Mesenchymal stem cell (in vitro differentiated cells and primary cell): ENCODE measurements at regions not wholly inside any gene's neighbourhood (a gene's known extent, or its start where the extent isn't known, plus 50 kb on each side); places are given as distances from the start of the nearest gene placed in this dataset.

Experiments
- DNase-seq: peaks from one replicate; pipeline ENCODE4 v3.0.0-alpha.2; 2013
- H2AFZ ChIP-seq: one replicate; pipeline ENCODE4 v1.6.1; 2013; ENCODE audit warnings: low read depth, mild to moderate bottlenecking, control low read depth, inconsistent platforms, low read length, moderate library complexity
- H2AK5ac ChIP-seq: 2 replicates; pipeline ENCODE4 v1.6.1; 2013; ENCODE audit warnings: low read length, moderate library complexity, mild to moderate bottlenecking, inconsistent platforms; ENCODE audit not compliant: severe bottlenecking
- H2BK120ac ChIP-seq: one replicate; pipeline ENCODE4 v1.6.1; 2013; ENCODE audit warnings: low read depth, mild to moderate bottlenecking, inconsistent platforms, low read length, moderate library complexity
- H2BK12ac ChIP-seq, 2 experiments: one replicate each; pipeline ENCODE4 v1.6.1; 2013; ENCODE audit warnings: inconsistent platforms in 2 of 2, low read length in 2 of 2, mild to moderate bottlenecking in 2 of 2, moderate library complexity in 2 of 2, control low read depth in 1 of 2
- H2BK15ac ChIP-seq: one replicate; pipeline ENCODE4 v1.6.1; 2013; ENCODE audit warnings: mild to moderate bottlenecking, low read depth, inconsistent platforms; ENCODE audit not compliant: poor library complexity, severe bottlenecking
- H2BK5ac ChIP-seq: 2 replicates; pipeline ENCODE4 v1.6.1; 2013; ENCODE audit warnings: low read depth, mild to moderate bottlenecking, low read length, control low read depth, inconsistent platforms; ENCODE audit not compliant: poor library complexity, severe bottlenecking
- H3K14ac ChIP-seq, 2 experiments: one replicate each; pipeline ENCODE4 v1.6.1; 2013; ENCODE audit warnings: inconsistent platforms in 2 of 2, low read length in 2 of 2, control low read depth in 1 of 2, mild to moderate bottlenecking in 1 of 2, moderate library complexity in 1 of 2
- H3K18ac ChIP-seq, 2 experiments: one replicate each; pipeline ENCODE4 v1.6.1; 2013; ENCODE audit warnings: inconsistent platforms in 2 of 2, low read length in 2 of 2, control low read depth in 1 of 2, low read depth in 1 of 2, mild to moderate bottlenecking in 1 of 2
- H3K23ac ChIP-seq, 2 experiments: one replicate each; pipeline ENCODE4 v1.6.1; 2013; ENCODE audit warnings: inconsistent platforms in 2 of 2, low read length in 2 of 2, mild to moderate bottlenecking in 2 of 2, moderate library complexity in 2 of 2, control low read depth in 1 of 2
- H3K27ac ChIP-seq: 2 replicates; pipeline ENCODE4 v1.5.1; 2013; ENCODE audit warnings: mild to moderate bottlenecking, moderate library complexity, low read length, control low read depth, inconsistent platforms; ENCODE audit not compliant: poor library complexity, severe bottlenecking
- H3K27me3 ChIP-seq, 2 experiments: 2 replicates each; pipeline versions ENCODE4 v1.6.1 to v1.7.0; 2013; ENCODE audit warnings: low read length in 2 of 2, mild to moderate bottlenecking in 2 of 2, moderate library complexity in 2 of 2, control low read depth in 1 of 2, inconsistent platforms in 1 of 2; ENCODE audit not compliant: control insufficient read depth in 1 of 2, insufficient read depth in 1 of 2
- H3K36me3 ChIP-seq, 2 experiments: 2 replicates each; pipeline versions ENCODE4 v1.6.1 to v1.7.0; 2013; ENCODE audit warnings: low read length in 2 of 2, control low read depth in 1 of 2, inconsistent platforms in 1 of 2, low read depth in 1 of 2, mild to moderate bottlenecking in 1 of 2; ENCODE audit not compliant: insufficient read depth in 2 of 2, control insufficient read depth in 1 of 2
- H3K4ac ChIP-seq, 2 experiments: one replicate each; pipeline ENCODE4 v1.6.1; 2013; ENCODE audit warnings: inconsistent platforms in 2 of 2, low read length in 2 of 2, mild to moderate bottlenecking in 2 of 2, moderate library complexity in 2 of 2, control low read depth in 1 of 2, low read depth in 1 of 2
- H3K4me1 ChIP-seq: 2 replicates; pipeline ENCODE4 v1.6.1; 2013; ENCODE audit warnings: low read depth, low read length, control low read depth; ENCODE audit not compliant: control insufficient read depth, insufficient read depth
- H3K4me2 ChIP-seq: 2 replicates; pipeline ENCODE4 v1.6.1; 2013; ENCODE audit warnings: low read length, mild to moderate bottlenecking, inconsistent platforms; ENCODE audit not compliant: poor library complexity, severe bottlenecking
- H3K4me3 ChIP-seq, 2 experiments: 2 replicates each; pipeline versions ENCODE4 v1.5.1 to v1.7.0; 2013; ENCODE audit warnings: low read length in 2 of 2, mild to moderate bottlenecking in 2 of 2, control low read depth in 1 of 2, low read depth in 1 of 2; ENCODE audit not compliant: insufficient read depth in 1 of 2
- H3K79me1 ChIP-seq: replicated peaks from 2 replicates; pipeline ENCODE4 v1.6.1; 2013; ENCODE audit warnings: mild to moderate bottlenecking, control low read depth, low read length, inconsistent platforms; ENCODE audit not compliant: poor library complexity, severe bottlenecking
- H3K9ac ChIP-seq: 2 replicates; pipeline ENCODE4 v1.7.0; 2013; ENCODE audit warnings: mild to moderate bottlenecking, low read length, moderate library complexity
- H3K9me3 ChIP-seq: 2 replicates; pipeline ENCODE4 v1.7.0; 2013; ENCODE audit warnings: mild to moderate bottlenecking, low read length; ENCODE audit not compliant: control insufficient read depth
- H4K8ac ChIP-seq: one replicate; pipeline ENCODE4 v1.6.1; 2013; ENCODE audit warnings: inconsistent platforms, mild to moderate bottlenecking, low read length, moderate library complexity
- H4K91ac ChIP-seq: one replicate; pipeline ENCODE4 v1.6.1; 2013; ENCODE audit warnings: mild to moderate bottlenecking, low read length, inconsistent platforms
- WGBS: methylation state at CpG from one replicate; pipeline ENCODE4 v1.1.7; 2013; ENCODE audit warnings: mixed read lengths; 5-methylcytosine and 5-hydroxymethylcytosine counted together

DNA sequence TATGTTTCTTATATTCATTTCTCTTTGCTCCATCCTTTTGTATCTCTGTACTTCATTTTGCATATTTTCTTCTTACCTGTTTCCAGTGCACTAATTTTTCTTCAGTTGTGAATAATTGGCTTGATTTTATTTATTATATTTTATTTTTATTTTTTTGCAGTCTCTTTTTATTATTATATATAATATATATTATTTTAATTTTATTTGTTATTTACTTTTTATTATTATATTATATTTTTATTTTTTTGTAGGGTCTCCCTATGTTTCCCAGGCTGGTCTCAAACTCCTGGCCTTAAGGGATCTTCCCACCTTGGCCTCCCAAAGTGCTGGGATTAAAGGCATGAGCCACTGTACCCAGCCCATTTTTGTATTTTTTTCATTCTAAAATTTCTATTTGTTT, 213.1 kb upstream of the TSC22D2 start:
- no peak overlapping the region for H2BK12ac ChIP-seq
- DNase-seq, result no peak
- no peak overlapping the region for H3K27ac ChIP-seq
- H3K14ac ChIP-seq, result no peak overlapping the region
- no peak overlapping the region for H2BK15ac ChIP-seq
- no peak overlapping the region for H3K18ac ChIP-seq
- H3K27me3 ChIP-seq, result no peaks in the 10 kb centered on the region
- no peak overlapping the region for H2AFZ ChIP-seq
- H3K4ac ChIP-seq, result no peak overlapping the region
- H3K36me3 ChIP-seq, result no peaks in the 10 kb centered on the region
- no peak overlapping the region for H2BK5ac ChIP-seq
- H3K9me3 ChIP-seq, result no peaks in the 10 kb centered on the region
- H4K91ac ChIP-seq, result no peak overlapping the region
- H2AK5ac ChIP-seq, result no peak overlapping the region
- no peak overlapping the region for H3K23ac ChIP-seq
- no peak overlapping the region for H3K4me3 ChIP-seq
- H3K4me1 ChIP-seq, result no peaks in the 10 kb centered on the region
- H4K8ac ChIP-seq, result no peak overlapping the region
- H3K4me2 ChIP-seq, result no peak overlapping the region
- no peak overlapping the region for H3K9ac ChIP-seq
- H2BK120ac ChIP-seq, result no peak overlapping the region
- no peaks in the 10 kb centered on the region for H3K79me1 ChIP-seq

DNA sequence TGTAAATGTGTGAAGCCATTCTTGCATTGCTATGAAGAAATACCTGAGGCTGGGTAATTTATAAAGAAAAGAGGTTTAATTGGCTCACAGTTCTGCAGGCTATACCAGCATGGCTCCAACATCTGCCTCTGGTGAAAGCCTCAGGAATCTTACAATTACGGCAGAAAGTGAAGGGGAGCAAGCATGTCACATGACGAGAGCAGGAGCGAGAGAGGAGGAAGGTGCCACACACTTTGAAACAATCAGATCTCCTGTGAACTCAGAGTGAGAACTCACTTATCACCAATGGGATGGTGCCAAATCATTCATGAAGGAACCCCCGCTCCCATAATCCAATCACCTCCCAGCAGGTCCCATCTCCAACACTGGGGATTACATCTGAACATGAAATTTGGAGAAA, 213.6 kb upstream of the TSC22D2 start:
- Histone ChIP-seq H3K14ac (no peak overlapping the region), H3K27ac (no peak overlapping the region), H3K23ac (no peak overlapping the region), H3K4me3 (no peak overlapping the region), H3K4ac (no peak overlapping the region), H3K27me3 (no peaks in the 10 kb centered on the region), H3K79me1 (no peaks in the 10 kb centered on the region), H2BK5ac (no peak overlapping the region), H2AFZ (no peak overlapping the region), H2BK120ac (no peak overlapping the region), H3K4me2 (no peak overlapping the region), H2BK15ac (no peak overlapping the region), H4K8ac (no peak overlapping the region), H3K36me3 (no peaks in the 10 kb centered on the region), H3K9ac (no peak overlapping the region), H2BK12ac (no peak overlapping the region), H3K18ac (peak overlapping the region in 1 of 2 experiments; percentile 57), H4K91ac (no peak overlapping the region), H3K4me1 (no peaks in the 10 kb centered on the region), H3K9me3 (peaks cover 1% of the 10 kb centered on the region), H2AK5ac (no peak overlapping the region)
- WGBS, result 79% methylated on average over 4 of the region's 4 CpGs
- DNase-seq, result no peak

GRCh38 chr3:150184426-150185071, 213.9 kb upstream of the PFN2 start:
- Histone ChIP-seq H3K4me3 (peak overlapping the region in 1 of 2 experiments; percentile 68), H2BK15ac (no peak overlapping the region), H3K4me2 (peak overlapping the region; percentile 74), H4K91ac (no peak overlapping the region), H2AFZ (no peak overlapping the region), H3K36me3 (no peaks in the 10 kb centered on the region), H3K27me3 (no peaks in the 10 kb centered on the region), H3K4me1 (peaks cover 4% of the 10 kb centered on the region), H2AK5ac (no peak overlapping the region), H2BK120ac (no peak overlapping the region), H4K8ac (no peak overlapping the region), H3K18ac (no peak overlapping the region), H2BK12ac (no peak overlapping the region), H3K79me1 (no peaks in the 10 kb centered on the region), H3K27ac (no peak overlapping the region), H3K23ac (no peak overlapping the region), H3K14ac (no peak overlapping the region), H3K9ac (peak overlapping the region; percentile 78), H3K9me3 (peaks cover 4% of the 10 kb centered on the region), H2BK5ac (no peak overlapping the region), H3K4ac (no peak overlapping the region)
- WGBS, result 5% methylated on average over 8 of the region's 8 CpGs
- DNase-seq, result no peak

DNA sequence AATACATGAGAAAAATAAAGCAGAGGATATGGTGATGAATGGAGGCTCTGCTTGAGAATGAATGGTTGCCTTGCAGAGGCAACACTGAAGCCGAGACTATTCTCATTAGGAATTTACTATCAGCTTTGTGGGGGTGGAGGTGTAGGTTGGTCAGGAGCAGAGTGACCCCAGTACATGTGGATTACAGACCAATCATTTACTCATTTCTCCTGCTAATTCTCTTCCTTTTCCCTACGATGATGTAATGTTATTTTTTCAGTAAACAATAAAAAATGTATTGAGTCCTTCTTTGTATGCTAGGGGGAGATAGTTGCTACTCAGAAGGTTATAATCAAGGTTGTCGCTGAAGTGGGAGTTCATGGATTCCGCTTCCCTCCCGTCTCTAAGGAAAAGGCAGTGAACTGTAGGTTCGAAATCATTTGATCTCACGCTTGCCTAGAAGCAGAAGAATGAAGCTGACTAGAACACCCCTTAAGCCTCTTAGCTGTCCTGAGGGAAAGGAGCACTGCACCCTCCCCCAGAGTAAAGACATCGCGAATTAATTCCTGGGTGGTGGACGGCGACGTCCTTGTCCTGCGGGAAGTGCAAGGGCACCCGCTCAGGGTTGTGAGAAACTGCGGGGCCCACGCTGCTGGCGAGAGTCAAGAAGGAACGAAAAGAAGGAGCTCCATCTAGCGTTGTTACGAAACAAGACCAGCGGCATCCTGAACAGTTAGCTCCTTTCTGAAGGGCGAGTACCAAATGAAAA, 213.2 kb upstream of the PFN2 start:
- no peak overlapping the region for H2BK120ac ChIP-seq
- H2BK15ac ChIP-seq, result no peak overlapping the region
- H3K27me3 ChIP-seq, result no peaks in the 10 kb centered on the region
- H3K23ac ChIP-seq, result no peak overlapping the region
- peak overlapping the region in 1 of 2 experiments; percentile 67 for H3K18ac ChIP-seq
- H3K9ac ChIP-seq, result peak overlapping the region; percentile 78
- peaks cover 4% of the 10 kb centered on the region for H3K4me1 ChIP-seq
- no peak overlapping the region for H4K8ac ChIP-seq
- peak overlapping the region in 1 of 2 experiments; percentile 75 for H3K4ac ChIP-seq
- whole genome bisulfite sequencing, result 5% methylated on average over 21 of the region's 22 CpGs
- peak overlapping the region; percentile 74 for H3K4me2 ChIP-seq
- H3K36me3 ChIP-seq, result no peaks in the 10 kb centered on the region
- H4K91ac ChIP-seq, result no peak overlapping the region
- peak overlapping the region; percentile 61 for H3K27ac ChIP-seq
- H2AK5ac ChIP-seq, result no peak overlapping the region
- DNase-seq, result peak; percentile 86
- H2BK5ac ChIP-seq, result no peak overlapping the region
- H2BK12ac ChIP-seq, result peak overlapping the region; percentile 38 to 86
- H3K14ac ChIP-seq, result no peak overlapping the region
- H2AFZ ChIP-seq, result peak overlapping the region; percentile 95
- no peaks in the 10 kb centered on the region for H3K79me1 ChIP-seq
- H3K4me3 ChIP-seq, result peak overlapping the region in 1 of 2 experiments; percentile 68
- H3K9me3 ChIP-seq, result no peaks in the 10 kb centered on the region
